CD4-positive, alpha-beta T cell treated with Interleukin-12 subunit alpha and Interleukin-12 subunit beta, for 1 hour (primary cell): ENCODE measurements at regions not wholly inside any gene's neighbourhood (a gene's known extent, or its start where the extent isn't known, plus 50 kb on each side); places are given as distances from the start of the nearest gene placed in this dataset.
"Not testable (repeated sequence)": the region's sequence is repeated elsewhere in the genome, so short reads cannot be mapped to it uniquely, and the experiment has no call there.

ENCODE experiments used
- DNase-seq: peaks from one replicate; pipeline ENCODE4 v3.0.0-alpha.2; 2020

DNA sequence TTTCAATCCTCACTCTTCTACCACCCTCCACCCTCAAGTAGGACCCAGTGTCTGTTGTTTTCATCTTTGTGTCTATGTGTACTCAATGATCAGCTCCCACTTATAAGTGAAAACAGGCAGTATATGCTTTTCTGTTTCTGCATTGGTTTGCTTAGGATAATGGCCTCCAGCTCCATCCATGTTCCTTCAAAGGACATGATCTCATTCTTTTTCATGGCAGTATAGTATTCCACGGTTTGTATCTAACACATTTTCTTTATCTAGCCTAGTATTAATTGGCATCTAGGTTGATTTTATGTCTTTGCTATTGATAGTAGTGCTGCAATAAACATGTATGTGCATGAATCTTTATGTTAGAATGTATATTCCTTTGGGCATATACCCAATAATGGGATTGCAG is 259.8 kb upstream of the KIF2A start:
- no peak for DNase-seq

DNA sequence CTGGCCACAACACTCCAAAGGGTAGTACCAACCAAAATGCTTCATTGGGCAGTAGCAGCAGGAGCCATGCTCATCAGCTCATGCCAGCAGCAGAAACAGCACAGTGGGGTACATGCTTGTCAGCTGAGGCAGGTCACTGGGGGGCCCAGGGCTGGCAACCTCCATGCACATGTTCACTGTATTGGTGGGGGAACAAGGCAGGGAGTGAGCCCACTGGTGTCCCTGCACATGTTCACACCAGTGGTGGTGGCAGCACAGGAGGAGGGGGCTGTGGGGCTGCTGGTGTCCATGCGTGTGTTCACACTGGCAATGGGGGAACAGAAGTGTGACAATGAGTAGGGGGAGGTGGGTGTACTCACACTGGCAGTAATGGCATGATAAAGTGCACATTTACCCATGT is 254.3 kb upstream of the KIF2A start:
- DNase-seq: no peak

DNA sequence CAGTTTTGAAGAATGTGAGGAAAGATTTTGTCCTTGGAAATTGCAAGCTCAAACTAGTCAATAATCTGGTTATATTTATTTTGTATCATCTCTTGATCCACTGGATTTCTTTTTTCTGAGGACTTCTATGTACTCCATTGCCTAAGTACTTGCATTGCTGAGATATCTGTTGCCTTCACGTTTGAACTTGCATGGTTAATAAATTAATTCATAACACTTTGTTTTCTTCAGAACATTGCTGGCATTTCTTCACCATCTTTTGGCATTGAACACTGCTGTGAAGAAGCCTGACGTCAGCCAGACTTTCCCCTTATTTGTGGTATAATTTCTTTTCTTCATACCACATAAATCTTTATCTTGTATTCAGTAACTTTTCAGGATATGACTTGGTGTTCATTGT is 246.0 kb upstream of the KIF2A start:
- no peak for DNase-seq

DNA sequence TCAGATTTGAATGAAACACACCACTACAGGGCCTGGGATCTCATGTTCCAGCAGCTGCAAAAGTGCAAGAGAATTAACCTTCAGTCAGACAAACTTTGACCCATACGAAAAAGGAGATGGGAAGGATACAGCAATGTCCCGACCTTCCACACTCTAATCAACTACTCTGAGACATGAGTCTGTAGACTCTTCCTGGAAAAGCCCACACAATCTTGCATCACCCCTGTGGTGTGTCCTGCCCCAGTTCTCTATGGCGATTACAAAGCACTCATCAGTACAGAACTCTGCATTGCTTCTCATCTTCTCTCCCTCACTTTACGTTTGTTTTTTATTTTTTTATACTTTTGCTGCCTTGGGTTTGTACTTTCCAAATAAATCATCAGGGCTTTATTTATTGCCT is 241.0 kb upstream of the KIF2A start:
- DNase-seq: no peak

DNA sequence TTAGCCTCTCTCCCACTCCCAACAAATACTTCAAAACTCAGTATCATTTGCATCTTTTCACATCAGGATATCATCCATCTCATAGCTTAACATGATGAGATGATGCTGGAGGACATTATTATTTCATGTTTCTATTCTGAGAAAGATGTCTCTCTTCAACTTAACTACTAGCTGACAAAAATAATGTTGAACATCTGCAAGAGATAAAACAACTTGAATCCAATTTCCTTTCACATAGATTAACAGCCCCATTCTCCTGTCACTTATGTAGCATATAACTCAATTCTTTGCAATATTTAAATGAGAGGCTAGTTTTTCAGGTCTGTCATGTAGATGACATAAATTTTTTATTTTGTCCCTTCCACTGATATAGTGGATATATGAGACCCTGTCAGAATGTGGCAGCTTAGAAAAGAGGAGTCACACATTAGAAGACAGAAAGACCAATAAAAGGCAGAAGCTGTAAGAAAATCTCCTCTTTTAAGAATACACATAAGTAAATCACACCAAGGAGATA is 239.2 kb upstream of the KIF2A start:
- no peak for DNase-seq

DNA sequence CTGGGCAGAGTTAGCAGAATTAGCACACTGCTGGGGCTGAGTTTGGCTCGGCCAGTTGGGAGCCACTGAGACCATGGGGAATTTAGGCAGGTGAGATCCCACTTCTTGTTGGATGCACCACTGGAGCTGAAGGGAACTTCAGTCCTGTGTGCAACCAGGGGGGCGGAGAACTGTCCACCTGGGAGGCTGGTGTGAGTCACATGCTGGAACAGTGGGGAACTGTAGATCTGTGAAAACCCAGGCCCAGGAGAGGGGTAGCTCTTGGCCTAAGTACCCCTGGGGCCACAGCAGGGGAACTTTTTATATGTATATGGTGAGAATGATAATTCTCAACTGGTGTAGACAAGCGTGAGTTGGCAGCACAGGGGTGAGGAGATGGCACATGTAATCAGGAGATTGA is 237.5 kb upstream of the KIF2A start:
- no peak for DNase-seq

DNA sequence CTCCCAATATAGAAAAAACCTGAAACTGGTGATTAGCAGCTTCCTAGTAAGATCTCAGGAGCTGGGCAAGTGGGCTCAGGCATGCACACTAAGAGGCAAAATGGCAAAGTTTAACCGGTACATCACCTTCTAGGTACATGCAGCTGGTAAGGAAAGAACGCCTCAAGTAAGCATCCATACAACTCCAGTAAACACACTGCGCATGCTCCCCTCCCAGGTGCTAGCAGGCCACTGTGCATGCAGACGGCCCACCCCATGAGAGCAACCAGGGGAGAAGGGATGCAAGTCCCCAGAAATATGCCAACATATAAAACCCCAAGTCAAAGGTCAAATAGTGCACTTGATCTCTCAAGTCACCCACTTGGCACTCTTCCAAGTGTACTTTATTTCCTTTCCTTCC is 228.6 kb upstream of the KIF2A start:
- DNase-seq: no peak

DNA sequence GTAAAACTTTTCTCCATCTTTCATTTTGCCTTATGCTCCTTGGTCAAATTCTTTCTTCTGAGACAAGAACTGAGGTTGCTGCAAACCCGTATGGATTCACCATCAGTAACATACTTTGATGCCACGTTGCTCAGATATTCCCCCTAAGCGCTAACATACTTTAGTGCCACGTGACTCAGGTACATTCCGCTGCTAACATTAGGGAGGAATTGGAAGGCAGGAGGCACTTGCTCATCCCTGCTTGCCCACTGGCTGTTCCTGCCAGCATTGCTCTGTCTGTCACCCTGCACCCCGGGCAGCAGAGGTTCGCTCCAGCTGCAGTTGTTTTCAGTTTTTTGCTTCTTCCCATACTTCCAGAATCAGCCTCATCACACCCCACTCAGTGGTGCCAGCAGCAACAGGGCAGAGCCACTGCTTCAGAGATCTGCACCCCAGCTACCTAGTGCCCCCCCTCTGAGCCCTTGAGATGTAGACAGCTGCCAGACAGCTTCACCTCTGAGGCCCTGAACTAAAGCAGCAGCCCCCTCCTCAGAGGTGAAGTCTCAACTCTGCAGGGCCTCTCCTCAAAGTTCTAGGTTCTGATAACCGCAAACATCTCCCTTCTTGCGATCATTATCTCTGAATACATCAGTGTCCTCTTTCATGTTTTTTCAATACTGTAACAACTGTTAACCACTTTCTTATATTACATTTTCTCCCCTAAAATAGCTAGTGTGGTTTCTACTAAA is 228.0 kb upstream of the KIF2A start:
- no peak for DNase-seq

DNA sequence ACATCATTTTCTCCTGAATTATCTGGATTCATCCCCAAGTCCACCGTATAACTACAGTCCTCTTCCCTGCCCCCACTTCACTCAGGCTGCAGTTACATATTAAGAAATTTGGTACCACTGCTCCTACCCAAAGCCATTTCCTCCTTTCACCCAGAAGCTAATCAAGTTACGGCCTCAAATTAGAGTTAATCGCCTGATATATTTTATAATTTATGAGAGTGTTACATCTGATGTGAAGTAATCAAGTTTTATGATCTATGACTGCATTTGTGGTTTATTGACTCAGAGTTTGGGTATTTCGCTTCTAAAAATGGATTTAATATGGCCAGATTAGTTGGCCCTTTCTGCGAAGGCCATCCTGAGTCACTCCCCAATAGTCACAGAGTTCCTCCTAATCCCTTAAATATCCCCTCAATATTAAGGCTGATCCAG is 223.6 kb upstream of the KIF2A start:
- no peak for DNase-seq

DNA sequence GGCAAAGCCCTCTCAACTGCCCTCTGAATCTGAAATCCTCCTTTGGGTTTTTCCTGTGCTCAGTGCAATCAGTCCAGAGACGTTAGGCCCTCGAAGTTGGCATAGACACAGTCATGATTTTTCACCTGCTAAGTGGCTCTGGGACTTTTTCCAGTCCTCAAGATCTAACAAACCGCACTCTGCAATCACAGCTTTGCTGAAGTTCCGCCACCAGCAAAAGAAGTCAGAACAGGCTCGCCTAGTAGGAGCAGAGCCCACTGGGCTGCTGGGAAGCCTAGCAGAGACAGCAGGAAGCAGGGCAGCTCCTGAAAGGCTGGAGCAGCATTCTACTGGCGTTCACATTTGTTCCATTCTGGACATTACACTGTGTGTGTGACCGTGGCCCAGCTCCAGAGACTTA is 222.8 kb upstream of the KIF2A start:
- DNase-seq: no peak

DNA sequence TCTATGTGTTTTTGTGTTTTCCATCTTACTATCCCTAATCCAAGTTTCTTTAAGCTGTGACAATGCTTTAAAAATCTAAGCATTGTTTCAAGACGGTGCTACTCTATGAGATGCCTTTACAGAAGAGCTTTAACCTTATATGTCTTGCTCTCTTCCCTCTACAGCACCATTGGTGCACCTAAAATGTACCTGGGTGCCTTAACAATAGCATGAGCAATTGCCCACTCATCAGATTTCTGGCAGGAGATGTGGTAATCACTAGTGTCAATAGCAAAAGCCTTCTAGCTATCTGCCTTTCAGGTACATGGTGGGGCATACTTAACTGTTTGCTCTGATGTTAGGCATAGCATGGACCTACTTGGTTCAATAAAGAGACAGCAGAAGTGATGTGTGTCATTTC is 222.3 kb upstream of the KIF2A start:
- no peak for DNase-seq

DNA sequence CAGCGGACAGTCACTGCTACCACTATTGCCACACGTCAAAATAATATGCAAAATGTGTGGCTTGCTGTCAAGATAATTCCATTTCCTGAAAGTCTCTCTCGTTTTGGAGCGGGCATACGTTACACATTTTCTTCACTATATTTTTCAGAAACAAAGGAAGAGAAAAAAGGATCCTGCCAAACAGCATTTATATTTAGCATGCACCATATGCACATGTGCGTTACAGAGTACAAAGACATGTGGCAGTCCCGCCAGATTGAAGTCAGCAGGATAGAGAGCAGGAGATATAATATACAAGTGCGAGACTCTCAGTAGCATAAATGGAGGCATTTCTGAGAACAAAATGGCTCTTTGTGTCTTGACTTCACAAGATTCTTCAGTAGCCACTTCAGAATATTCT is 221.6 kb upstream of the KIF2A start:
- DNase-seq: no peak

DNA sequence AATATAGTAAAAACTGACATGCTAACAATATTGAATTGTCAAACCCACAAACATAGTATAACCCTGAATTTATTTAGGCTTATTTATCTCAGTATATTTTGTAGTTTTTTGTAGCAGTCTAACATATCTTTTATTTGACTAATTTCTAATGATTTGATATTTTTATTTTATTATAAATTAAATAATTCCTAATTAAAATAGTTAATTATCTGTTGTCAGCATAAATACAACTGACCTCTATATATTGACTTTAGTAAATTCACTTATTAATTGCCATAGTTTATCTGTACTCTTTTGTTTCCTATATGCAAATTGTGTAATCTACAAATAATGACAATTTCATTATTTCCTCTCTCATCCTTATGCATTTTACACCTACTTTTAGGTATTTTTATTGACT is 215.1 kb upstream of the KIF2A start:
- DNase-seq: no peak

DNA sequence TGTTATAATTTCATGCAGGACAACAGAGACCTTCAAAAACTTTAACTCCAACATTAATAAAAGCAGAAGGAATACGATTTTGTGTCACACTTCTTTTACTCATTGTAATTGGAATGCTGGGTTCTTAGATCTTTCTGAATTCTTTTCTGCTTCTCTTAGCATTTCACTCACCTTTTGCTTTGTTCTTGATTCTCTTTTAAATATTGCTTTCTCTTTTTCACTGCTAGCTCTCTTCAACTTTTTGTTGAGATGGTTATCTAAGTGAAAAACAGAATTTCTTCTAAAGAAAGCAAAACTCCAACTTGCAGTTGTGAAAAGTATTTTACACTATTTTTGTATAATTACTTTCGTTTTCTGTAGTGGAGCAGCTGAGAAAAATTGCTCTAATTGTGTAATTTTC is 212.6 kb upstream of the KIF2A start:
- DNase-seq: no peak

DNA sequence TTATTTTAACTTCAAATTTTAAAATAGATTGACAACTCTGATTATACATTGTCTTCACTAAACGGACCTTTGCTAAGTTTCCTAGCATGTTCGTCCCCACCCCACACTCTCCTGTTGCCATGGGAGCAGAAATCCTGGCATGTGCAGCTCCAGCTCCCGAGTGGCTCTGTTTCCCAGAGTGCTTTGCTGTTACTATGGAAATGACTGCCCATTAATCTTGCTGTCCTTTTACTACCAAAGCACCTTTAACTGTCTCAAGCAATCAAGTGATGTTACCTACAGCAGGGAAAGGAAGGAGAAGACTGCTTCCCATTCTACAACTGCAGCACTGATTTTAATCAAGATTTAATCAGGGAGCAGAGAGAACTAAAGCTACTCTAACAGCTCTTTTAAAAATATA is 212.0 kb upstream of the KIF2A start:
- DNase-seq: no peak

DNA sequence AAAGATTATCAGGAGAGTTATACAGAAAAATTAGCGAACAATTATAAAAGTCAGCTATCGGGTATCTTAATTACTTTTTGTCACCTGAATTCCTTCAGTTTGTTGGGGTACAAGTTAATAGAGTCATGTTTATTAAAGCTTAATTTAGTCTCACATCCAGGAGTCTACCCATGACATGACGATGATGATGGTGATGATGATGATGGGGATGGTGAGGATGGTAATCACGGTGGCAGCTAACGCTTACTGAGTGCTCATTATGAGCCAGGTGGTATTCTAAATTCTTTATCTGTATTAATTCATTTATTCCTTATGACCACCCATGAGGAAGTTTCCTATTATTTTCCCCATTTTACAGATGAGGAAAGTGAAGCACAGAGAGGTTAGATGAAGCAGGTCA is 208.6 kb upstream of the KIF2A start:
- no peak for DNase-seq

DNA sequence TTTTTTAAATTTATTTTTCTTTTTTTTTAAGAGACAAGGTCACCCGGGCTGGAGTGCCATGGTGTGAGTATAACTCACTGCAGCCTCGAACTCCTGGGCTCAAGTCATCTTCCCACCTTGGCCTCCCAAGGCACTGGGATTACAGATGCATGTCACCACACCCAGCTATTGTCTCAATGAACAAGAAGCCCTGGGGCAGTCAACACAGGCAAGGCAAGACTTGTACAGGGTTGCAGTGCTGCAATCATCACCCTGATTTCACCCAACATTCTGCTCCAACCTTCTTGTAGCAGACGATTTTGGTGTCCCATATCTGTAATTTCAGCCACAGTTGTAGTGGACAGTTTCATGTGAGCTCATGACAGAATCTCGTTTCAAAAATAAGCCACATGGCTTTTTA is 205.8 kb upstream of the KIF2A start:
- no peak for DNase-seq

DNA sequence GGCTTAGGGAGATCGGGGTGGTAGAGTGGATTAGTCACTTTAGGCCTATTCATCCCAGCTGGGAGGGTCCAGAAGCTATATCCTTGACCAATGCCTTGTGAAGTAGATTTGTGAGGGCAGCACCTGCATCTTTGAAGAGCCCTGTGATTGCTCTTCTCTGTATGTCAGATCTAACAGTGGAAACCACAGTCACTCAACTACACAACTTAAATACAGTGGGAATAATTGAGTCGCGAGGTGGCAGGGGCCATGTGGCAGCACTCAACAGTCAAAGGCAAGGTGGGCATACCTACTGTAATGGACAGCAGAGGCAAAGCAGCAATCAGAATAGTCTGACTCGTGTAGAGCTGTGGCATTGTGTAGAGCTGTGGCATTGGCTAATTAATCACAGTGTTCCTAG is 202.1 kb upstream of the KIF2A start:
- not testable (repeated sequence) for DNase-seq

DNA sequence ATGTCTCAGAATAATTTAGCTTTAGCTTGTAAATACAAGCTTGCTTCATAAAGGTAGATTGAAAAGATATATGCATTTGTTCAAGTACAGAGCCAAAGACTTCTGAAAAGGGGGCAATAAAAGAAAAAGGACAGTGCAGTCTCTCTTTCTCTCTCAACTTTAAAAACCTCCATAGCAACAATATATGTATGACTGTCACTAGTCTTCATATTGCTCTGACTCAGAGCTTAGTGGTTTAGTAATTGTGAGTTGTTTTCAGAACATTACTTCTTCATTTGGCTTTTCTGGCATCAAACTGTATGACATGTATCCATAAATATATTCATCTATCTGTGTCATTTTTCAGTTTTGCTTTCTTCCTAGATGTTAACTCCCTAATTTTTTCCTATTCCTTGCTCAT is 194.6 kb upstream of the KIF2A start:
- DNase-seq: no peak

DNA sequence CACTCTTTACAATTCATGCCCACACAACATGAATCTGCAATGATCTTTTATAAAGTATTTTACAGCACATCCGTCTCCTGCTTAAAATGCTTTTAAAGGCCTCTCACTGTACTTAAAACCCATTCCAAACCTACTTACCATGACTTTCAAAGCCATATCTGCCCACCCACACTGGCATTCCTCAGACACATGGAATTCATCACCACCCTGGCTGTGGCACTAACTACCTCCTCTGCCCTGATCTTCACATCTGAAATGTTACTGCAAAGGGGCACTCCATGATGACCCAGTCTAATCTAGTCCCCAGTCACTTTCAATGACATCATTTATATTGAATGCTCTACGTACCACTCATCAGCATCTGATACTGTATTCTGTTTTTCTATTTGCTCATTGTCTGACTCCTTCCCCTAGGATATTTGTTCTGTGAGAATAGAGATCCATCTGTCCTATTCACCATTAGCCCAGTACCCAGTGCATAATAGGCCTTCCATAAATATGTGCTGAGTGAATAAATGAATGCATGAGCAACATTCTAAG is 193.2 kb upstream of the KIF2A start:
- no peak for DNase-seq

DNA sequence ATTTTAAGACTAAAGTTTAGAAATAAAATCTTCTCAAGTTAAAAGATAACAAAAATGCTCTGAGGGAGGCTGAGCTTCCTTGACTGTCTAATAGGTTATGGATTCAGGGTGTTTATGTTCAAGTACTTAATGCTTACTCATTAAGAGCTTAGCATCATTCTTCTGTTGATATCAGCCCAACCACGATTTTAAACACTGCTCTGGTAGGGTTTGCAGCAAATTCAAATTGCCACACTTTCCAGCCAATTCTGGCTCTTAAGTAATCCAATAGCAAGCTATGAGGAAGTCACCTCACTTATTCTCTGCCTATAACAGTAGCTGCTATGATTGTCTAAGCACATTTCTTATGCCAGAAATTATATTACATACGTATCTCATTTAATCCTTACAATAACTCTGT is 191.0 kb upstream of the KIF2A start:
- DNase-seq: no peak

DNA sequence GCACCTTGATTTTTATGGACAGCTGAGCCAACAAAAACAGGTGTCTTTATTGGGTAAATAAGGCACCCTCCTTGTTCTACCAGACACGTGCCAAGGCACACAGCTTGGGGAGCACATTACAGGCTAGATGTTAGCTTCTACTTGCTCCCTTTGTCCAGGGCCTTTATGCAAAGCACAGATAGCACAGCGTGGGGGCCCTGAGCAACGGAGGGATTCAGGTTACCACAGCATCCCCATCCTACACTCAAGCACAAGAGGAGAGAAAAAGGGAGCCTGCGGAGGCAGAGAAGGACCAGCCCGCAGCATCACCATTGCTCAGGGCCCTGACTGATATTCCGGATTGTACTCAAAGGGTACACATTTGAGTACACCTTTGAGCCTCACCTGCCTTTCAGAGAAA is 181.7 kb upstream of the KIF2A start:
- no peak for DNase-seq

DNA sequence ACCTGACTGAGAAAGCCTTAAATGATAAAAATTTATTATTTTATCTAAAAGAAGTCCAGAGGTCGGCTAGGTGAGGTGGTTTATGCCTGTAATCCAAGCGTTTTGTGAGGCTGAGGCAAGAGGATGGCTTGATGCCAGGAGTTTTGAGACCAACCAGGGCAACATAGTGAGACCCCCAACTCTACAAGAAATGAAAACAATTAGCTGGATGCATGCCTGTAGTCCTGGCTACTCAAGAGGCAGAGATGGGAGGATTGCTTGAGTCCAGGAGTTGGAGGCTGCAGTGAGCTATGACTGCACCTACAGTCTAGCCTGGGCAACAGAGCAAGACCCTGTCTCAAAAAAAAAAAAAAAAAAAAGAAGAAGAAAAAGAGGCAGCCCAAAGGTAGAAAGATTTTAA is 179.9 kb upstream of the KIF2A start:
- no peak for DNase-seq

DNA sequence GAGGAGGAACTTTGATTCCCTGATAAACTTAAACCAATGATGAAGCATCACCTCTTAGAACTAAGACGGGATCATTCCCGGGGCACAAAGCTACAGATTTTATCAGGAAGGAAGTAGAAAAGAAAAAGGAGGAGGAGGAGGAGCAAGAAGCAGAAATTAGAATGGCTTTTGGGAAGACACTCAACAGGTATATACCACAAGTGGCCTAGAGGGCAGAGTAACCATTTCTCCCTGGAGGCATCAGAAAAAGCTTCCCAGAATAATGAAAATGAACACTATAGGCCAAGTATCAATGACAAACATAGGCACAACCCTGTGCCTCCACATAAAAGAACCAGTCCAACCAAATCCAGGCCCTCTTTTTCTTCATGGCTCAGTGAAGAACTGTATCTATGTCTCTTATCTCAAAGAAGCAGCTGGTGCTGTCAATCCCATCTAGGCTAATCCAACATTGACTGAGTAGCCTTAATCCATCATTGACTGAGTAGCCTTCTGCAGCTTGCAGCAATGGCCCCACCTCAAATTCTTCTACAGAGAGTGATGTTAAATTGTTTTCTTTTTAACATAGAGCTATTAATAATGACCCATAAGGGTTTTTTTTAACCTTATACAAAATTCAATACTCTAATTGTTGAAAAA is 178.8 kb upstream of the KIF2A start:
- DNase-seq: no peak

DNA sequence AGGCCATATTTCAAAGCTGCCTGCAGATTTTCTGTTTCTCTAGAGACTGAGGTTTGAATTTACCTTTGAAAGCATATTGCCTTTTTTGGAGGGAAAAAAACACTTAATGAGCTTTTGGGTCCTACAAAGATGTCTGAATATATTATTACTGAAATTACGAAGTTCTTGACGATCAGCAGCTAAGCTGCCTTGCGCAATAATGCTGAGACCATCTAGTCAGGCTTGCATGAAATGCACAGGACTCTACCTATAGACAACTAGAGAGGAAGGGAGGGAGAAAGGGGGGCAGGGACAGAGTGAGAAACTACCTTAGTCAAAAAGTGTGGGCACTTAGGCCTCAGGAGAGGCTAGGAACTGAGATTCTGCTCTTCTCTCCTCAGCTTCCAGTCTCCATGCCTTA is 175.9 kb upstream of the KIF2A start:
- DNase-seq: no peak
